Stimulated activated naive CD8-positive, alpha-beta T cell treated with anti-CD3 and anti-CD28 coated beads, Interleukin-15, Interleukin-2, amounts not matched to agents 100 U/mL and 50 U/mL, for 24 hours (primary cell): ENCODE measurements at regions not wholly inside any gene's neighbourhood (a gene's known extent, or its start where the extent isn't known, plus 50 kb on each side); places are given as distances from the start of the nearest gene placed in this dataset.
"Not testable (repeated sequence)": the region's sequence is repeated elsewhere in the genome, so short reads cannot be mapped to it uniquely, and the experiment has no call there.

Experiments used
- ATAC-seq: fragments of 150-1000 bp; cut with Tn5 transposase; one replicate; pipeline ENCODE4 v1.10.0; 2021
- DNase-seq: peaks from one replicate; pipeline ENCODE4 v3.0.0; 2021

- ATAC-seq (no peak), DNase-seq (no peak)
Observed at GRCh38 chr2:21966139-21966538, 842.4 kb downstream of the TDRD15 start.

- ATAC-seq (no peak), DNase-seq (no peak)
Observed at GRCh38 chr2:21970971-21971370, 847.2 kb downstream of the TDRD15 start.

- ATAC-seq (no peak), DNase-seq (no peak)
Observed at GRCh38 chr2:21972586-21972985, 848.8 kb downstream of the TDRD15 start.

- DNase-seq, result no peak
- no peak for ATAC-seq
Observed at GRCh38 chr2:21981127-21981526, 857.4 kb downstream of the TDRD15 start.

- no peak for DNase-seq
- ATAC-seq, result no peak
Observed at GRCh38 chr2:21993002-21993401, 869.2 kb downstream of the TDRD15 start.

GRCh38 chr2:21996339-21996738 lies 872.6 kb downstream of the TDRD15 start:
- no peak for ATAC-seq

GRCh38 chr2:21999522-21999921 lies 875.8 kb downstream of the TDRD15 start:
- ATAC-seq, result no peak
- no peak for DNase-seq

More at GRCh38 chr2:21996339-21996738, 872.6 kb downstream of the TDRD15 start:
- DNase-seq, result no peak

GRCh38 chr2:22002066-22002465 lies 878.3 kb downstream of the TDRD15 start:
- DNase-seq (no peak), ATAC-seq (no peak)

- no peak for DNase-seq
- no peak for ATAC-seq
Observed at GRCh38 chr2:22003270-22003669, 879.5 kb downstream of the TDRD15 start.

- ATAC-seq (no peak), DNase-seq (no peak)
Observed at GRCh38 chr2:22011048-22011447, 887.3 kb downstream of the TDRD15 start.

GRCh38 chr2:22020091-22020742 lies 896.4 kb downstream of the TDRD15 start:
- DNase-seq, result no peak
- ATAC-seq, result no peak

- ATAC-seq, result no peak
- no peak for DNase-seq
Observed at GRCh38 chr2:22027345-22028005, 903.7 kb downstream of the TDRD15 start.

- no peak for DNase-seq
Observed at GRCh38 chr2:22035361-22035830, 911.6 kb downstream of the TDRD15 start.

GRCh38 chr2:22037274-22037673 lies 913.5 kb downstream of the TDRD15 start:
- ATAC-seq (no peak), DNase-seq (no peak)

More at GRCh38 chr2:22035361-22035830, 911.6 kb downstream of the TDRD15 start:
- no peak for ATAC-seq

- no peak for DNase-seq
- no peak for ATAC-seq
Observed at GRCh38 chr2:22043784-22044183, 920.0 kb downstream of the TDRD15 start.

- ATAC-seq (no peak), DNase-seq (no peak)
Observed at GRCh38 chr2:22055784-22056620, 932.2 kb downstream of the TDRD15 start.

GRCh38 chr2:22056621-22057132 lies 932.9 kb downstream of the TDRD15 start:
- ATAC-seq (no peak), DNase-seq (no peak)

- DNase-seq (no peak), ATAC-seq (no peak)
Observed at GRCh38 chr2:22062679-22063078, 938.9 kb downstream of the TDRD15 start.

- no peak for ATAC-seq
- no peak for DNase-seq
Observed at GRCh38 chr2:22076454-22076853, 952.7 kb downstream of the TDRD15 start.

- DNase-seq (no peak), ATAC-seq (no peak)
Observed at GRCh38 chr2:22078701-22079100, 954.9 kb downstream of the TDRD15 start.

GRCh38 chr2:22079583-22079982 lies 955.8 kb downstream of the TDRD15 start:
- DNase-seq (no peak), ATAC-seq (no peak)

- ATAC-seq, result no peak
Observed at GRCh38 chr2:22086726-22087125, 963.0 kb downstream of the TDRD15 start.

GRCh38 chr2:22103617-22104016 lies 979.8 kb downstream of the TDRD15 start:
- DNase-seq, ATAC-seq: not testable (repeated sequence)

More at GRCh38 chr2:22086726-22087125, 963.0 kb downstream of the TDRD15 start:
- no peak for DNase-seq
